ENCODE measurements at regions not wholly inside any gene's neighbourhood (a gene's known extent, or its start where the extent isn't known, plus 50 kb on each side); places are given as distances from the start of the nearest gene placed in this dataset.

DNA sequence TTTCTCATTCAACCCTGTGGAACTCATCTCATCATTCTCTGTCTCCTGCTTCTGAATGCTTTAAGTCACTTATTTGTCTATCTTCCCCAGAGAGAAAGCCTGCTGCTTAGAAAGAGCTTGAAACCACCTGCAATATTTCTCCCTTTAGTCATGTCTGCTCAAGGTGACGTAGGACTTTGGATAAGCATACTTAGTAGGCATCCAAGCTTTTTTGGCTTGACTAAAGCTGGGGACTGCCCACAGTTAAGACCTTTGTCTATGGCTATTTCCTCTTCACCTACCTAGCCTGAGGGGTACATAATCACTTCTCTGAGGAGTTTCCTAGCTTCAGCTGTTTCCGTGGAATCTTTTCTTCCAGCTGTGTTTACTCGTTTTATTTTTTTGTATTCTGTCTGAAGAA lies 665.8 kb upstream of the CAMK1G start:
- no peaks in the 10 kb centered on the region; the same call in 1 of the 2 replicates for H3K4me1 Mint-ChIP-seq (ENCODE audit: low read depth)
- H3K27ac Mint-ChIP-seq, result no peak overlapping the region
- no peak for DNase-seq
- H3K4me3 Mint-ChIP-seq, result no peak overlapping the region
- H3K36me3 Mint-ChIP-seq (ENCODE audit: low read depth), result no peaks in the 10 kb centered on the region; the same call in 1 of the 2 replicates
- no peaks in the 10 kb centered on the region for H3K27me3 Mint-ChIP-seq (ENCODE audit: insufficient read depth)
- TF ChIP-seq CTCF (IDR thresholded peaks at IDR 0.05), result no peak
- H3K9me3 Mint-ChIP-seq, result peaks cover 31% of the 10 kb centered on the region

- Mint-ChIP-seq H3K36me3 (ENCODE audit: low read depth) (no peaks in the 10 kb centered on the region; the same call in 1 of the 2 replicates), H3K4me3 (no peak overlapping the region), H3K9me3 (peaks cover 27% of the 10 kb centered on the region), H3K27me3 (ENCODE audit: insufficient read depth) (no peaks in the 10 kb centered on the region), H3K4me1 (ENCODE audit: low read depth) (no peaks in the 10 kb centered on the region; the same call in 1 of the 2 replicates), H3K27ac (no peak overlapping the region)
- no peak for DNase-seq
- TF ChIP-seq CTCF (IDR thresholded peaks at IDR 0.05), result no peak
Observed at GRCh38 chr1:208918160-208918559, 665.4 kb upstream of the CAMK1G start.

GRCh38 chr1:208919371-208919770 lies 664.1 kb upstream of the CAMK1G start:
- H3K4me3 Mint-ChIP-seq, result no peak overlapping the region
- H3K9me3 Mint-ChIP-seq, result peaks cover 29% of the 10 kb centered on the region
- DNase-seq, result peak; percentile 26
- TF ChIP-seq CTCF (IDR thresholded peaks at IDR 0.05), result no peak
- H3K27ac Mint-ChIP-seq, result no peak overlapping the region
- no peaks in the 10 kb centered on the region for H3K27me3 Mint-ChIP-seq (ENCODE audit: insufficient read depth)
- H3K36me3 Mint-ChIP-seq (ENCODE audit: low read depth), result no peaks in the 10 kb centered on the region; the same call in 1 of the 2 replicates
- H3K4me1 Mint-ChIP-seq (ENCODE audit: low read depth), result no peaks in the 10 kb centered on the region; the same call in 1 of the 2 replicates

- H3K4me3 Mint-ChIP-seq, result no peak overlapping the region
- TF ChIP-seq CTCF (IDR thresholded peaks at IDR 0.05), result no peak
- H3K27me3 Mint-ChIP-seq (ENCODE audit: insufficient read depth), result no peaks in the 10 kb centered on the region
- H3K9me3 Mint-ChIP-seq, result peaks cover 32% of the 10 kb centered on the region
- no peak overlapping the region for H3K27ac Mint-ChIP-seq
- H3K36me3 Mint-ChIP-seq (ENCODE audit: low read depth), result no peaks in the 10 kb centered on the region; the same call in 1 of the 2 replicates
- DNase-seq, result no peak
- no peaks in the 10 kb centered on the region; the same call in 1 of the 2 replicates for H3K4me1 Mint-ChIP-seq (ENCODE audit: low read depth)
Observed at GRCh38 chr1:208921259-208921658, 662.3 kb upstream of the CAMK1G start.

- H3K36me3 Mint-ChIP-seq (ENCODE audit: low read depth), result no peaks in the 10 kb centered on the region; the same call in 1 of the 2 replicates
- no peaks in the 10 kb centered on the region for H3K27me3 Mint-ChIP-seq (ENCODE audit: insufficient read depth)
- no peak overlapping the region for H3K27ac Mint-ChIP-seq
- TF ChIP-seq CTCF (IDR thresholded peaks at IDR 0.05), result no peak
- no peak overlapping the region for H3K4me3 Mint-ChIP-seq
- no peak for DNase-seq
- H3K9me3 Mint-ChIP-seq, result peaks cover 37% of the 10 kb centered on the region
- H3K4me1 Mint-ChIP-seq (ENCODE audit: low read depth), result no peaks in the 10 kb centered on the region; the same call in 1 of the 2 replicates
Observed at GRCh38 chr1:208923456-208923855, 660.1 kb upstream of the CAMK1G start.

Data from HFFc6 (cell line).